AG09319 (cell line): ENCODE measurements at regions not wholly inside any gene's neighbourhood (a gene's known extent, or its start where the extent isn't known, plus 50 kb on each side); places are given as distances from the start of the nearest gene placed in this dataset.
"Not testable (repeated sequence)": the region's sequence is repeated elsewhere in the genome, so short reads cannot be mapped to it uniquely, and the experiment has no call there.

Experiments used
- DNase-seq: peaks from one replicate; pipeline ENCODE4 v3.0.0-alpha.2; 2010; ENCODE audit warnings: low read depth; ENCODE audit errors: extremely low read depth
- TF ChIP-seq, protein P1 (sequence below): IDR thresholded peaks from 2 replicates; pipeline ENCODE4 v1.5.1; 2011; ENCODE audit warnings: low read depth, mild to moderate bottlenecking, inconsistent platforms, low read length, moderate library complexity

DNA sequence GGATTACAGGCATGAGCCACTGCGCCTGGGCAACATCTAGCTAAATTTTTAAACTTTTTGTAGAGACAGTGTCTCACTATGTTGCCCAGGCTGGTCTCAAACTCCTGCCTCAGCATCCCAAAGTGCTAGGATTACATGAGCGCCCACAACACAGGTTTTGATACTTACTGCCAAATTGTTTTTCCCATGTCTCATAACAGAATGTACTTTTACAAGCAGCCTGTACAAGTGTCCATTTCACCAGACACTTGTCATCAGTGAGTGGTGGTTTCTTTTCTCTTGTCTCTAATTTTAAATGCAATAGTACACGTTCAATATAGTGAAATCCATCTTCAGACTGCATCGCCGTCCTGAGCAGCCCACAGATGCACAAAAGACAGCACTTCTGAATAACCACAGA lies 116.4 kb upstream of the LYZL2 start:
- TF ChIP-seq, protein P1, sequence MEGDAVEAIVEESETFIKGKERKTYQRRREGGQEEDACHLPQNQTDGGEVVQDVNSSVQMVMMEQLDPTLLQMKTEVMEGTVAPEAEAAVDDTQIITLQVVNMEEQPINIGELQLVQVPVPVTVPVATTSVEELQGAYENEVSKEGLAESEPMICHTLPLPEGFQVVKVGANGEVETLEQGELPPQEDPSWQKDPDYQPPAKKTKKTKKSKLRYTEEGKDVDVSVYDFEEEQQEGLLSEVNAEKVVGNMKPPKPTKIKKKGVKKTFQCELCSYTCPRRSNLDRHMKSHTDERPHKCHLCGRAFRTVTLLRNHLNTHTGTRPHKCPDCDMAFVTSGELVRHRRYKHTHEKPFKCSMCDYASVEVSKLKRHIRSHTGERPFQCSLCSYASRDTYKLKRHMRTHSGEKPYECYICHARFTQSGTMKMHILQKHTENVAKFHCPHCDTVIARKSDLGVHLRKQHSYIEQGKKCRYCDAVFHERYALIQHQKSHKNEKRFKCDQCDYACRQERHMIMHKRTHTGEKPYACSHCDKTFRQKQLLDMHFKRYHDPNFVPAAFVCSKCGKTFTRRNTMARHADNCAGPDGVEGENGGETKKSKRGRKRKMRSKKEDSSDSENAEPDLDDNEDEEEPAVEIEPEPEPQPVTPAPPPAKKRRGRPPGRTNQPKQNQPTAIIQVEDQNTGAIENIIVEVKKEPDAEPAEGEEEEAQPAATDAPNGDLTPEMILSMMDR = no peak
- no peak for DNase-seq

DNA sequence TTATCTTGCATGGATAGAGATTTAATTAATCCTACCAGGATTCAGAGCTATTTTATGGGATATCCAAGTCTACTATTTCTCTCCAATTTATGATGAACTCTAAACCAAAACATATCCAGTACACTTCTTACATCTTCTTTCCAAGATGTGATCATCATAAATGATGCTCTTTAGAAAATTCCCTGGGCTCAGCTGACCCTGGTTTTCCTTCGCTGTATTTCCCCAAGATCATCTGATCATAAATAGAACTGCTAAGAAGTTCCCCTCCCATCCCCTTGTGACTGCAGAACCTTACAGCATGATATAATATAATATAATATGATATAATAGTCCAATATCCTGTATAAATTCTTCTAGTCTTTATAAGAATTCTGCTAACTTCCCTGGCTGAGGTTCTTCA lies 114.6 kb upstream of the LYZL2 start:
- TF ChIP-seq, protein P1 = no peak

DNA sequence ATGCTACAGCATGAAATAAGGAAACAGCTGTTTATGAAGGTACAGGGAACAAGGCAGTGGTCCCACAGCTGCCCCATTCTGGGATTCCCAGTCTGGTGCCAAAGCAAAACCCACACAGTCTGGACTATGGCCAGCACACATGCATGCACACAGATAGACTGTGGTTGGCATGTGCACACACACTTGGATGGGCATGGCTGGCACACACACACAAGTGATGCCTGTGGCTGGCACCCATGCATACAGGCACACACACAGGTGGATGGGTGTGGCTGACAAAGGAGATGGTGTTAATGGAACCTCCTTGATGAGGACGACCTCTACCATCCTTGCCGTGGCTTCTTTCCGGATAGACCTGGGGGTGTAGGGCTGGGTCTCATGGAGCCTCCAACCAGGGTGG lies 114.0 kb upstream of the LYZL2 start:
- TF ChIP-seq, protein P1 = no peak
- no peak for DNase-seq

More for the DNA sequence above, 114.6 kb upstream of the LYZL2 start:
- no peak for DNase-seq

DNA sequence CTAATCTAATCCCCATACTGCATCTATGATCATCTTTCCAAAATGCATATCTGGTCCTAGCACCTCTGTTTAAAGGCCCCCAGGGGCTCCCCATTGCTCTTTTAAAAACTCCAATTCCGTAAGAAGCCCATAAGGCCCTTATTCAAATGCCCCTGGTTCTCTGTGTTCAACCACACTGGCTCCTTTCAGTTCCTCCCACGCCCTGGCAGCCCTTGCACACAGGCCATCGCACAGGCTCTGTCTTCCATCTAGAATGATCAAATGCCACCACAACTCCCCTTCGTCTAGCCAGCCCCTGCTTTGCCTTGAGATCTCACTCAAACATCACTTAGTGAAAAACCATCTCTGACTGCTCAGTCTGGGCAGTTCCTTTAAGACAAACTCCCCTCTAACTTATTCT lies 112.9 kb upstream of the LYZL2 start:
- TF ChIP-seq, protein P1 = no peak
- no peak for DNase-seq

DNA sequence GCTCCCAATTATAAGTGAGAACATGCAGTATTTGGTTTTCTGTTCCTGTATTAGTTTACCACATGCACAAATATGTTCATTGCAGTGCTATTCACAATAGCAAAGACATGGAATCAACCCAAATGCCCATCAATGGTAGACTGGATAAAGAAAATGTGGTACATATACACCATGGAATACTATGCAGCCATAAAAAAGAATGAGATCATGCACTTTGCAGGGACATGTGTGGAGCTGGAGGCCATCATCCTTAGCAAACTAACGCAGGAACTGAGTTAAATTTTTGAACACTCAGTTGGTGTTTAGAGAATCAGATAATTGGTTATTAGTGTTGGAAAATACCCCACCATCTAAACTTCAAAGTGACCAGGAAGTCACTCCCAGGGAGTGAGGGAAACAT lies 111.2 kb upstream of the LYZL2 start:
- DNase-seq = not testable (repeated sequence)

DNA sequence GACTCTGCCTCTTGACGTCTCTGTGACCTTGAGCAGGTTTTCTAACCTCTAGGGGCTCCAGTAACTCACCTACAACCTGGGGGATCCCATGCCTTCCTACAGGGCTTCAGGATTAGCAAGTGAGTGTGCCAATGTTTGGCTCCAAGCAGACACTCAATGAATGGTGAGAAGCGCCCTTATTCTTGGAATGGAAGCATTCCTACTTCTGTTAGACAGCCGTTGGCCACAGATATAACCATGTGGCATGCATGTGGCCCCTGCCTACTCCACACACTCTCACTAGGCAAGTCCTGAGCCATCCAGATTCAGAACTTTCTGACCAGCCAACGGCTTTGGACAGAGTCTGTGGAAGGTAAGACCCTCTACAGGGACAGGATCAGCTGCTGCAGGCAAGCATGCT lies 108.9 kb upstream of the LYZL2 start:
- no peak for DNase-seq
- TF ChIP-seq, protein P1 = no peak

DNA sequence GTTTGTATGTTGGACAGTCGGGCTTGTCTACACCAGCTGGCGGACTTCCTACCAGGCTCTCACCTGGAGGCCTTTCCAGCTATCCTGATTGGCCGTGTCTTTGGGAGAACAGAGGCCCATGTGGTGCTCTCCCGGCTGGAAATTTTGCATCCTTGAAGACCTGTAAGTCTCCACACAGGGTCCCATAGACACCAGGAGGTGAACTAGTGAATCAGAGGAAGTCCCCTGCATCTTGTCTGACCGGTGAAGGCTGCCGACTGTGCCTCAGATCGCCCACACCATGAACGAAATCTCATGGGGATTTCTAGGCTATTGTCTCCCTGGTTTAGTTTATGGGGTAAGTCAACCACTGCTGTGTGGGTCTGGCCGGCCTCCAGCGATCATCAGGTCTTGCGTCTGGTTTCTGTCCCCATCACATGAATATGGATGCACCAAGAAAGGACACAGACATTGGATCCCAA lies 108.4 kb upstream of the LYZL2 start:
- DNase-seq = no peak
- TF ChIP-seq, protein P1 = no peak

DNA sequence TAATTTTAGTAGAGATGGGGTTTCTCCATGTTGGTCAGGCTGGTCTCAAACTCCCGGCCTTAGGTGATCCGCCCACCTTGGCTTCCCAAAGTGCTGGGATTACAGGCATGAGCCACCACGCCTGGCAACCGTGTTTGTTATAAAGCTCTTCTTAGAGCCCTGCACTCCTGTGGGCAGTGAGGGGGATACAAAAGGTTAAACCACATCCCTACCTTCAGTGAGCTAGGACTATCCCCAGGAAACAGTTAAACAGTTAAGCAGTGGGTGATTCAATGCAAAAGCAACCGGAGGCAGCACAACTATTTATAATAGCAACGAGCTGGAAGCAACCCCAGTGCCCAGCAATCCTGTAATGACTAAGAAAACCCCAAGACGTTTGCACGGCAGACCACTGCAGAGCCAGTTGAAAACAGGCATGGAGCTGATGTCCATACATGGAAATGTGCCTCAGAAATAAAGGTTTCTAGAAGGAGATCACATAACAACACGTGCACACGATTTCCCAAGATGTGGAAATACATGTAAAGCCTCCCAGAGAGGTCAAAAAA lies 107.2 kb upstream of the LYZL2 start:
- DNase-seq = peak; percentile 99
- TF ChIP-seq, protein P1 = no peak
